ENCODE measurements at regions not wholly inside any gene's neighbourhood (a gene's known extent, or its start where the extent isn't known, plus 50 kb on each side); places are given as distances from the start of the nearest gene placed in this dataset.

- TF ChIP-seq CTCF (IDR thresholded peaks at IDR 0.05; ENCODE audit: insufficient read depth, low read depth, low read length) = no peak
- no peak for TF ChIP-seq EZH2 (IDR thresholded peaks at IDR 0.05; ENCODE audit: insufficient read depth, low read length)
Observed at GRCh38 chr5:147148715-147149114, 86.1 kb upstream of the STK32A start.

Data from astrocyte (in vitro differentiated cells and primary cell).